Loucy (cell line): ENCODE measurements at regions not wholly inside any gene's neighbourhood (a gene's known extent, or its start where the extent isn't known, plus 50 kb on each side); places are given as distances from the start of the nearest gene placed in this dataset.

Source experiments
- H2AFZ ChIP-seq: fragments of 200-600 bp; sonication (generic); 2 replicates; pipeline ENCODE4 v1.6.0; 2016; ENCODE audit warnings: antibody characterized with exemption, mild to moderate bottlenecking, low read length, moderate library complexity
- H3F3A ChIP-seq: fragments of 200-600 bp; 2 replicates; pipeline ENCODE4 v1.6.0; 2016; ENCODE audit warnings: antibody characterized with exemption, low read depth, mild to moderate bottlenecking
- H3K27me3 ChIP-seq: fragments of 200-600 bp; sonication (generic); 2 replicates; pipeline ENCODE4 v1.6.1; 2014; ENCODE audit warnings: low read length, mild to moderate bottlenecking; ENCODE audit not compliant: insufficient read depth, poor library complexity, severe bottlenecking
- H3K36me3 ChIP-seq: fragments of 200-600 bp; sonication (generic); 2 replicates; pipeline ENCODE4 v1.6.1; 2016; ENCODE audit warnings: low read length; ENCODE audit not compliant: insufficient read depth
- H3K4me1 ChIP-seq: fragments of 200-600 bp; sonication (generic); 2 replicates; pipeline ENCODE4 v1.5.1; 2014; ENCODE audit warnings: low read length, mild to moderate bottlenecking; ENCODE audit not compliant: insufficient read depth, poor library complexity, severe bottlenecking
- H3K4me2 ChIP-seq: fragments of 200-600 bp; sonication (generic); 2 replicates; pipeline ENCODE4 v1.6.0; 2014; ENCODE audit warnings: antibody characterized with exemption, low read length, low read depth, mild to moderate bottlenecking; ENCODE audit not compliant: poor library complexity, severe bottlenecking
- H3K4me3 ChIP-seq: fragments of 200-600 bp; sonication (generic); 2 replicates; pipeline ENCODE4 v1.5.1; 2014; ENCODE audit warnings: low read length, mild to moderate bottlenecking, mixed read lengths; ENCODE audit not compliant: poor library complexity, severe bottlenecking
- H3K79me2 ChIP-seq: fragments of 200-600 bp; sonication (generic); 2 replicates; pipeline ENCODE4 v1.6.1; 2014; ENCODE audit warnings: low read length; ENCODE audit not compliant: insufficient read depth
- H3K9ac ChIP-seq: fragments of 200-600 bp; sonication (generic); 2 replicates; pipeline ENCODE4 v1.6.0; 2014; ENCODE audit warnings: mild to moderate bottlenecking, low read depth, low read length, moderate library complexity; ENCODE audit not compliant: poor library complexity, severe bottlenecking
- H3K9me2 ChIP-seq: fragments of 200-600 bp; sonication (generic); replicated peaks from 2 replicates; pipeline ENCODE4 v1.6.1; 2016; ENCODE audit warnings: low read depth, low read length, mixed read lengths
- H3K9me3 ChIP-seq: fragments of 200-600 bp; sonication (generic); 2 replicates; pipeline ENCODE4 v1.6.1; 2014; ENCODE audit warnings: mild to moderate bottlenecking, antibody characterized with exemption, low read length, low read depth; ENCODE audit not compliant: insufficient read depth
- H4K20me1 ChIP-seq: fragments of 200-600 bp; sonication (generic); 2 replicates; pipeline ENCODE4 v1.6.0; 2014; ENCODE audit warnings: antibody characterized with exemption, low read length, mild to moderate bottlenecking; ENCODE audit not compliant: insufficient read depth, poor library complexity, severe bottlenecking
- CTCF ChIP-seq: fragments of 200-600 bp; sonication (generic); conservative IDR thresholded peaks from 2 replicates; pipeline ENCODE4 v1.5.1; 2014; ENCODE audit warnings: mild to moderate bottlenecking, antibody characterized with exemption, low read length
- EZH2phosphoT487 ChIP-seq: fragments of 200-600 bp; IDR thresholded peaks from 2 replicates; pipeline ENCODE4 v1.6.1; 2018; ENCODE audit warnings: antibody characterized with exemption, mild to moderate bottlenecking, moderate library complexity, borderline replicate concordance

GRCh38 chr4:12408364-12408763 lies 979.7 kb upstream of the HS3ST1 start:
- no peaks in the 10 kb centered on the region for H4K20me1 ChIP-seq
- no peaks in the 10 kb centered on the region; the same call in 1 of the 2 replicates for H3K9me2 ChIP-seq
- no peaks in the 10 kb centered on the region for H3K79me2 ChIP-seq
- no peak overlapping the region for H3K4me3 ChIP-seq
- no peak overlapping the region for H2AFZ ChIP-seq
- TF ChIP-seq CTCF (no peak), EZH2phosphoT487 (no peak)
- H3K4me1 ChIP-seq = no peaks in the 10 kb centered on the region
- no peaks in the 10 kb centered on the region for H3K9me3 ChIP-seq
- H3F3A ChIP-seq = no peaks in the 10 kb centered on the region
- no peak overlapping the region for H3K4me2 ChIP-seq
- no peaks in the 10 kb centered on the region for H3K36me3 ChIP-seq
- no peak overlapping the region for H3K9ac ChIP-seq
- no peaks in the 10 kb centered on the region for H3K27me3 ChIP-seq

GRCh38 chr4:12403175-12403574 lies 974.5 kb upstream of the HS3ST1 start:
- Histone ChIP-seq H3K9me2 (no peaks in the 10 kb centered on the region; the same call in 1 of the 2 replicates), H3K4me3 (no peak overlapping the region), H2AFZ (no peak overlapping the region), H3K9me3 (no peaks in the 10 kb centered on the region), H3F3A (no peaks in the 10 kb centered on the region), H3K36me3 (no peaks in the 10 kb centered on the region), H4K20me1 (no peaks in the 10 kb centered on the region), H3K9ac (no peak overlapping the region), H3K4me1 (no peaks in the 10 kb centered on the region), H3K27me3 (no peaks in the 10 kb centered on the region), H3K4me2 (no peak overlapping the region), H3K79me2 (no peaks in the 10 kb centered on the region)
- TF ChIP-seq EZH2phosphoT487 (no peak), CTCF (no peak)

- Histone ChIP-seq H3K27me3 (no peaks in the 10 kb centered on the region), H3F3A (no peaks in the 10 kb centered on the region), H3K79me2 (no peaks in the 10 kb centered on the region), H2AFZ (no peak overlapping the region), H3K9me3 (no peaks in the 10 kb centered on the region), H3K4me1 (no peaks in the 10 kb centered on the region), H3K36me3 (no peaks in the 10 kb centered on the region), H3K4me2 (no peak overlapping the region), H3K4me3 (no peak overlapping the region), H3K9me2 (0 out of 2 replicates have a peak, but pooled peaks cover 5% of the 10 kb centered on the region), H3K9ac (no peak overlapping the region), H4K20me1 (no peaks in the 10 kb centered on the region)
- no peak for TF ChIP-seq EZH2phosphoT487
- TF ChIP-seq CTCF = no peak
Measured at GRCh38 chr4:12399781-12400180, 971.1 kb upstream of the HS3ST1 start.
